Germinal center (tissue), 1 donor: ENCODE measurements at regions not wholly inside any gene's neighbourhood (a gene's known extent, or its start where the extent isn't known, plus 50 kb on each side); places are given as distances from the start of the nearest gene placed in this dataset.
A peak's percentile ranks its signal among the peaks of the same experiment; 100 is the strongest.

ENCODE experiments used
- DNase-seq: peaks from one replicate; pipeline ENCODE4 v3.0.0; 2012; ENCODE audit warnings: mixed read lengths, low spot score

DNA sequence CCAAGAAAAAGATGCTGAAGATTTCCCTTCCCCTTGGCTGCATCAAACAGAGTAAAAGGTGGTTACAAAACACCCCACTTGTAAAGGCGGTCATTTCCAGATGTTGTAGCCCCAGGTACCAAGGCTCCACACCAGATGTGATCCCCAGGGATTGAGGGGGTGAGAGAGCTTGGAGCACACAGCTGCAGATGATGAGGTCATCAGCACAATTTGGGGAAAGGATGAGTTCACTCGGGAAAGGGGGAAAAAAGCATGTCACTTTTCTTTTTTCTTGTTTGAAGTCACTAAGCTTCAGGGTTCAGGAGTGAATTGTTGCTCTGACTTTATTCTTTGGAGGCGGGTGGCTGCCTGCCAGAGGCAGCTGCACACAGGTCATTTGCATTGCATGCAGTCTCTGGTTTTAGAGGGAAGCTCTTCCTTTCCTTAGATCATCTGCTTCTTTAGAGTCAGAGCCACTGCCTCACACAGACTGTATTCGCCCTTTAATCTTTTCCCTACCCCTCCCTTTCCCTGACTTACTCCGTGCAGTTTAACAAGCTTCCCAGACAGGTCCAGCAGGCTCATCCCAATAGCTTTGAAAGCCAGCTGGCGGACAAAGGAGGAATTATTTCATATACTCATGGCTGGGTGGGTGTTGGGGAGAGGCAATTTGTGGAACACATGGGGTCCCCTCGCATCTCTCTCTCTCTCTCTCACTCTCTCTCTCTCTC is 409.3 kb upstream of the SLC24A2 start:
- DNase-seq = peak; percentile 3

GRCh38 chr9:20191228-20191840 is 402.5 kb upstream of the SLC24A2 start:
- DNase-seq = no peak

DNA sequence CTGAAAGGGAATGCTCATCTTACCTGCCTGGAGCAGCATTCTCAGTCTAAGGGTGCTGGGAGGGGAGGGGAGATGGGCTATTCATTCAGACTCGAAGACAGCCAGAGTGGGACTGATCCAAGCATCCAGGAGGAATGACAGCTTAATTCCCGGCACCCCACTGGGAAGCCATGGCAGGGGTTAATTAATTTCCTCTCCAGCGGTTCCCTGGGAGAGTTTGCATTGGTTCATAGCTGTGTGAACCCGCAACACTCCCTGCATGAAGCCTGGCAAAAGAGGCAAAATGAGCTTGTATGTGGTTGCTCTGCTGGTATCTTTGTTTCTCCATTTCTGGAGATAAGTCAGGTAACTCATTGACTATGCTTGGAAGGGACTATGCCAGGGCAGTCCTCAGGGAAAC is 401.0 kb upstream of the SLC24A2 start:
- DNase-seq = no peak

- DNase-seq = no peak
Measured at GRCh38 chr9:20188616-20189369, 400.0 kb upstream of the SLC24A2 start.

- no peak for DNase-seq
Measured at GRCh38 chr9:20187318-20187717, 398.5 kb upstream of the SLC24A2 start.

DNA sequence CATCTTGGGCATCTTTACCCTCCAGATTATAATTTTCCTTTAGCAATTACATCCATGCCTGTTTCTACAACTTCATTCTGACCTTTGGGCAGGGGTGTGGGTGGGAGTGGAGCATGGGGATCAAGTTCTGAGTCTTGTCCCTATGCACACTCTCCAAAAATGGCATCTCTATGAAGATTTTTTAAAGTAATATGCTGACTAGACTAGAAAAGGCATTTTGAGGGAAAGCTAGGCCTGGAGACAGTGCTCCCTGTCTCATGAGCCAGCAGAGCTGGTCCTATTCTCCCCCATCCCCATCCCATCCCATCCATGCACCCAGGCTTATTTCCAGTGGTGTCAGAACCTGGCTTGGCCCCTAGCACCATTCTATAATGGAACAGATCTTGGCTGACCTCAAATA is 398.0 kb upstream of the SLC24A2 start:
- DNase-seq = no peak

DNA sequence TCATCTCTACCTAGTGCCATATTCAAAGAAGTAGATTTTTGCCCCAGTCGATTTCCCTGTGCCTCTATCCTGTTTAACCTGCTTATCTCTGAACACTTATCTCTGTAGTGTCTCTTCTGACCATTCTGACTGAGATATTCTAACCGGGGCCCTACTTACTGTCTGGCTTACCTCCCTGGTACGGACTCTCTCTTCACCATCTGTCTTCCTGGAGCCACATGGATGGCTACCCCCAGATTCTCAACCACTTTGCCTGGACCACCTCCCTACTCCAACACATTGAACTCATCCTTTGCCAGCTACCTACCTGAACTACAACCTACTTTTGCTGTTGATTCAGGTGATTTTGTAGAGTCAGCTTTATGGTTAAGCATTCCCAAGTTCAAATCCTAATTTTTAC is 397.4 kb upstream of the SLC24A2 start:
- DNase-seq = no peak

GRCh38 chr9:20184541-20184940 is 395.7 kb upstream of the SLC24A2 start:
- DNase-seq = no peak

GRCh38 chr9:20178679-20179078 is 389.8 kb upstream of the SLC24A2 start:
- DNase-seq = no peak

DNA sequence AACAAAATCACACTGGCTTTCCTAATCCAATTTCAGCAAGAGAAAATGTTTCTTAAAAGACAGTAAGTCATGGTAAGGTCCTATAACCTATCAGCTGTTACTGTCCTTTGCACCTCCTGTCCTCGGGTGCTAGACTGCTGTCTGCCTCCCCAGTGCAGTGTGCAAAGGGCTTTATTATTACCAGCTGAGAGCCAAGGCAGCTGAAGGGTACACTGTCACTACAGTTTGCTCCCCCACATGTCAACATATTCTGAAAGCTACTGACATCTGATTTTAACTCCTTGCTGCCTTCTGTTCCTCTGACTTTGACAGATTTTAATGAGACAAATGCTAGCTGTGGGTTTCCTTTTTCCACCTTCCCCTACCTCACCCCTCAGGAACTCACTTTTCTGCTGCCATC is 389.4 kb upstream of the SLC24A2 start:
- no peak for DNase-seq

DNA sequence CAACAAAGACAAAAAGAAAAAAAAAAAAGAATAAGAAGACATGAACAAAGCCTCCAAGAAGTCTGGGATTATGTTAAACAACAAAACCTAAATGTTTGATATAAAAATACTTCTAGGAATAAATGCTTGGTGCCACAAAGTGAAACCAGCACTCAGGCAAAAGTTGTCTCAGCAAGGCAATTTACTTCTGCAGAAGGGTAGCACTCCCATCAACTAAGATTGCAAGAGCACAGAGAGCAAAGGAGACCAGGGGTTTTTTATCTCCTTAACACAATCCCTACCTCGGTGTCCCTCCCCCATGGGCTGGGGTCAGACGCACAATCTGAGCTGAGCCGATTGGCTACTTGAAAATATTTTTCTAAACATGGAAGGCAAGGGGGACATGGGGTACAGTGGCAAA is 381.3 kb upstream of the SLC24A2 start:
- no peak for DNase-seq

- no peak for DNase-seq
Measured at GRCh38 chr9:20152151-20152725, 363.4 kb upstream of the SLC24A2 start.

GRCh38 chr9:20148416-20148815 is 359.6 kb upstream of the SLC24A2 start:
- no peak for DNase-seq

DNA sequence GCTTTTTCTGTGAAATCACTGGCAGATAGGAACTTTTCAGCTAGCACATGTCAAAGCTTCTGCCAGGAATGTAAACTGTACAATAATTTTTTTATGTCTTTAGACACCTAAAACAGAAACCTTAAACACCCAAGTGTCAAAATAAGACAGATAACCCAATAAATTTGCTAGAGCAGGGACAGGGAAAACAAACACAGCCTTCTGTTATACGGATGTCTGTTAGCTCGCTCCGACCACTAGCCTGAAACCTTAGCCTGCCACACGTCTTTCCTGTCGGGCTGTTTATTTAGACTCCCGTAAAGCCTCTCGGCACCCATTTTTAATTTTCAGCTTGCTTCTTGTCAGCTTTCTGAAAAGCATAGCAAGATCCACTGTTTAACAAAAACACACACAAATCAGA is 355.4 kb upstream of the SLC24A2 start:
- no peak for DNase-seq

DNA sequence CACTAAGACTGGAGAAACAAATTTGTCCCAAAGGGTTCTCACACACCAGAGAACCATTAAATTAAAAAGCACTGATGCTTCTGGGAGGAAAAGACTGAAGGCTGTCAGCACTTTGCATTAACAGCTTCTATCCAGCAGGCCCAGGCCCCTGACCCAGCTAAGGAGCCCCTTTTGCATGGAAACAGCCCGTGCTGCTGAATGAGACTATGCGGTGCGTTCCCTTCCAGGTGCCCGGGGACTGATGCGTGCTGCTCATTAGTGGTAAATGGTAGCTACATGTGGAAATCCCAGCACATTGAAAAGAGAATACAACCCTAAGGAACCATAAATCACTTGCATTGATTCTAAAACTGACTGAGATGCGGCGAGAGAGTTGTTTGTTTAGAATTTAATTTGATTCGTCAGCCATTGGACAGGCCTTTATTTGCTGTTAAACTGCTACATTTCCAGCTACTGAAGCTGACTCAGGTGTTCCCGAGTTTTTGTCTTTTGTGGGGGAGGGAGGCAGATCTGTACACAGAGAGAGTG is 351.0 kb upstream of the SLC24A2 start:
- DNase-seq = no peak

- no peak for DNase-seq
Measured at GRCh38 chr9:20138841-20139240, 350.0 kb upstream of the SLC24A2 start.

- DNase-seq = no peak
Measured at GRCh38 chr9:20138116-20138515, 349.3 kb upstream of the SLC24A2 start.

- no peak for DNase-seq
Measured at GRCh38 chr9:20137425-20137824, 348.6 kb upstream of the SLC24A2 start.

DNA sequence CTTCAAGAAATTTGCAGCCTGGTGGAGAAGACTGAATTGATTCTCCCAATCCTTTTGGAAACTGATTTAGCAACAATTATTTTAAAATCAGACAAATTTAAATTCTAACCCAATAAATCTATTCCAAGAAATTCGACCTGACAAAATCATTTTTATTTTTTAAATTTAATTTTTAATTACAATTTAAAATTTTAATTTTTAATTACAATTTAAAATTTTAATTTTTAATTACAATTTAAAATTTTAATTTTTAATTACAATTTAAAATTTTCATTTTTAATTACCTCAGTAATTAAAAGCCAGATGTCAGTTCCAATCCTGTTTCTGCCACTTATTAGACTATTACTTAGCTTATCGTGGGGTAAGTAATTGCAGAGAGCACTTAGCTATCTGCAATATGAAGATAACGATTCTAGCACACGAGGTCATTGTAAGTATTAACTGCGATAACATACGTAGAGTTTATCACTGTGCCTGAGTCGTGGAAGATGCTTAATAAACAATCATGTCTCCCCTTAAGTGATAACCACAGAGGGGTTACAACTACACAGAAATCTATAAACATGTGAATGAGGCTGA is 346.4 kb upstream of the SLC24A2 start:
- DNase-seq = no peak

- no peak for DNase-seq
Measured at GRCh38 chr9:20125727-20126126, 336.9 kb upstream of the SLC24A2 start.

GRCh38 chr9:20119566-20119965 is 330.7 kb upstream of the SLC24A2 start:
- no peak for DNase-seq

DNA sequence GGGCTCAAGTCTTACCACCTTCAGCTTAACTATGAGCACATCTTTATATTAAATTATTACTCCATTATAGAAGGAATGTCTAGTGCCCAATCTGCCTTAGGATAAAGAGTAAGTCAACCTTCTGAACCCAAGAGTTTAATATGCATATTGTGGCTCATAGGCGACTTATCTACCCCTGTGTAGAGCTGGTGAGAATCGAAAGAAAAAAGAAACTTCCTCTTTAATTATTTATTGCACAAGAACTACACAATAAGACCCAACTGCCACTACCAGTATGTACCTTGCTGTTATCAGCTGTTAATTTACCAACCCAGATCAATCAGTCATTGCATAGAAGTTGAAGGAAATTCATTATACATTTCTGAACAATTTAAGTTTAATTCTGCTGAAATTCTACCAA is 329.1 kb upstream of the SLC24A2 start:
- DNase-seq = no peak
